ENCODE measurements at regions not wholly inside any gene's neighbourhood (a gene's known extent, or its start where the extent isn't known, plus 50 kb on each side); places are given as distances from the start of the nearest gene placed in this dataset.

DNA sequence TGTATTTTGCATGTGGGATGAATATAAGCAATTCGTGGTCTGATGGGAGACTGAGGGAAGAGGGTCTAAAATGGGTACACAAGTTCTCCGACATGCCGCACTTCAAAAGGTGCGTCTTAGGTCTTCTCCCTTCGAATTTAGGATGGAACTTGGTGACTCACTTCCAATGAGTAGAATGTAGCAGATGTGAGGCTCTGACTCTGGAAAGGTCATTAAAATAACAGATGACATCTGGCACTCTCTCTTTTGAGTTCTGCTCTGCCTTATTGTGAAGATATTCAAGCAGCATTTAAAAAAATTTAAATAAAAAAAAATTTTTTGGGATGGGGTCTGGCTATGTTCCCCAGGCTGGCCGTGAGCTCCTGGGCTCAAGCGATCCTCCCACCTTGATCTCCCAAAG is 92.7 kb downstream of the TMEM100 start:
- Mint-ChIP-seq H3K27me3 (ENCODE audit: unreplicated experiment) (no peaks in the 10 kb centered on the region), H3K4me3 (ENCODE audit: low read depth, unreplicated experiment) (no peak overlapping the region), H3K36me3 (ENCODE audit: insufficient read depth, unreplicated experiment) (no peaks in the 10 kb centered on the region), H3K27ac (ENCODE audit: unreplicated experiment) (no peak overlapping the region), H3K9me3 (ENCODE audit: low read depth, unreplicated experiment) (no peaks in the 10 kb centered on the region), H3K4me1 (ENCODE audit: low read depth, unreplicated experiment) (no peaks in the 10 kb centered on the region)
- BruUV-seq (replicated peaks): no TSS peak
- no peak for DNase-seq
- TF ChIP-seq, protein P1, sequence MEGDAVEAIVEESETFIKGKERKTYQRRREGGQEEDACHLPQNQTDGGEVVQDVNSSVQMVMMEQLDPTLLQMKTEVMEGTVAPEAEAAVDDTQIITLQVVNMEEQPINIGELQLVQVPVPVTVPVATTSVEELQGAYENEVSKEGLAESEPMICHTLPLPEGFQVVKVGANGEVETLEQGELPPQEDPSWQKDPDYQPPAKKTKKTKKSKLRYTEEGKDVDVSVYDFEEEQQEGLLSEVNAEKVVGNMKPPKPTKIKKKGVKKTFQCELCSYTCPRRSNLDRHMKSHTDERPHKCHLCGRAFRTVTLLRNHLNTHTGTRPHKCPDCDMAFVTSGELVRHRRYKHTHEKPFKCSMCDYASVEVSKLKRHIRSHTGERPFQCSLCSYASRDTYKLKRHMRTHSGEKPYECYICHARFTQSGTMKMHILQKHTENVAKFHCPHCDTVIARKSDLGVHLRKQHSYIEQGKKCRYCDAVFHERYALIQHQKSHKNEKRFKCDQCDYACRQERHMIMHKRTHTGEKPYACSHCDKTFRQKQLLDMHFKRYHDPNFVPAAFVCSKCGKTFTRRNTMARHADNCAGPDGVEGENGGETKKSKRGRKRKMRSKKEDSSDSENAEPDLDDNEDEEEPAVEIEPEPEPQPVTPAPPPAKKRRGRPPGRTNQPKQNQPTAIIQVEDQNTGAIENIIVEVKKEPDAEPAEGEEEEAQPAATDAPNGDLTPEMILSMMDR (IDR thresholded peaks at IDR 0.05; ENCODE audit: unreplicated experiment): no peak
- intact Hi-C loops (cut with micrococcal nuclease; ENCODE audit: unreplicated experiment): no loop called here
- CTCF ChIA-PET: no interaction called here

DNA sequence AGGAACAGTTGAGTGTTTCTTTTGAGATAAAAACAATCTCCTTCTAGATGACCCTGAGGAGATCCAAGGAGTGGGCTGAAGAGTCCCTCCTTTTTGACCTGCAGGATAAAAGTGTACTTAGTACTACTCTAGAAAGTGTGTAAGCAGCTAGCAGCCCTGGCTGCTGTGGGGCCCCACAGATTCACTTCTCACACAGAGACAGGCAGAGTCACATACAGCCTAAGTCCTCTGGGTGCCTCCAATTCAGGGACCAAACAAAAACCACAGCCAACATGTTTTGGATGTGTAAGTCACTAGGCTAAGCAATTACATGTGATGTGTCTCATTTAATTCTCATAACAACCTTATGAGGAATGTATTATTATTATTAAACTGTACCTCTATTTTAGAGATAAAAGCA is 97.1 kb downstream of the TMEM100 start:
- H3K4me3 Mint-ChIP-seq (ENCODE audit: low read depth, unreplicated experiment): no peak overlapping the region
- TF ChIP-seq, protein P1 (IDR thresholded peaks at IDR 0.05; ENCODE audit: unreplicated experiment): no peak
- H3K27ac Mint-ChIP-seq (ENCODE audit: unreplicated experiment): no peak overlapping the region
- H3K27me3 Mint-ChIP-seq (ENCODE audit: unreplicated experiment): peaks cover 20% of the 10 kb centered on the region
- CTCF ChIA-PET: no interaction called here
- no peaks in the 10 kb centered on the region for H3K36me3 Mint-ChIP-seq (ENCODE audit: insufficient read depth, unreplicated experiment)
- intact Hi-C loops (cut with micrococcal nuclease; ENCODE audit: unreplicated experiment): no loop called here
- no peaks in the 10 kb centered on the region for H3K9me3 Mint-ChIP-seq (ENCODE audit: low read depth, unreplicated experiment)
- BruUV-seq (replicated peaks): no TSS peak
- DNase-seq: no peak
- H3K4me1 Mint-ChIP-seq (ENCODE audit: low read depth, unreplicated experiment): peaks cover 8% of the 10 kb centered on the region

DNA sequence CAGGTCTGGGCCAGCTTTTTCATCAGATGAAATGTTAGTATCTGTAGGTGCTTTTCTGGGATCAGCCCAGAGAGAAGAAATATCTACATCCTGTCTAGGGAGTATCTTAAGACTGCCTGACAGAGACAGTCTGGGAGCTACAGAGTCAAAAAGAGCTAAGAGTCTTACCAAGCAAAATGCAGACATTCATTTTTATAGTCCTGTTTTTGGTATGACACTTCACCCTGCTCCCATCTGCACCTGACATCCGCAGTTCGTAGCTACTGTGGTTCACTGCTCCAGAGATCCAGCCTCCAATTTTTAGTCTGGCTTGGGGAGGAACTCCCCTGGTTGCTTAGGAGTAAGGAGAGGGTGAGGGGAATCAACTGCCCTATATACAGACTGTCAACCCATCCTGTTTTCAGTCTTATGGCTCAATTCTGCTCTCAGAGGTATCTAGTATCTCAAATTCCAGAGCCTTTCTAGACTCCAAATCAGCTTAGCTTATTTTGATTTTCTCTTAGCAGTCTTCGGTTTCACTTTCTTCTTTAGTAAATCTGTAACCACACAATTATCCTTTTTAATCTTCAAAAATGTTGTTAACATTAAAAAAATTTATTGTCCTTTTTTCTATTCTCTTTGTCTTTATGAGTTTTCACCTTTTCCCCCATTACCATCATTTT is 97.8 kb downstream of the TMEM100 start:
- intact Hi-C loops (cut with micrococcal nuclease; ENCODE audit: unreplicated experiment): no loop called here
- H3K27ac Mint-ChIP-seq (ENCODE audit: unreplicated experiment): no peak overlapping the region
- DNase-seq: no peak
- CTCF ChIA-PET: no interaction called here
- H3K9me3 Mint-ChIP-seq (ENCODE audit: low read depth, unreplicated experiment): no peaks in the 10 kb centered on the region
- no peaks in the 10 kb centered on the region for H3K36me3 Mint-ChIP-seq (ENCODE audit: insufficient read depth, unreplicated experiment)
- H3K4me1 Mint-ChIP-seq (ENCODE audit: low read depth, unreplicated experiment): peaks cover 8% of the 10 kb centered on the region
- H3K4me3 Mint-ChIP-seq (ENCODE audit: low read depth, unreplicated experiment): no peak overlapping the region
- peaks cover 20% of the 10 kb centered on the region for H3K27me3 Mint-ChIP-seq (ENCODE audit: unreplicated experiment)
- no TSS peak for BruUV-seq (replicated peaks)
- TF ChIP-seq, protein P1 (IDR thresholded peaks at IDR 0.05; ENCODE audit: unreplicated experiment): no peak

DNA sequence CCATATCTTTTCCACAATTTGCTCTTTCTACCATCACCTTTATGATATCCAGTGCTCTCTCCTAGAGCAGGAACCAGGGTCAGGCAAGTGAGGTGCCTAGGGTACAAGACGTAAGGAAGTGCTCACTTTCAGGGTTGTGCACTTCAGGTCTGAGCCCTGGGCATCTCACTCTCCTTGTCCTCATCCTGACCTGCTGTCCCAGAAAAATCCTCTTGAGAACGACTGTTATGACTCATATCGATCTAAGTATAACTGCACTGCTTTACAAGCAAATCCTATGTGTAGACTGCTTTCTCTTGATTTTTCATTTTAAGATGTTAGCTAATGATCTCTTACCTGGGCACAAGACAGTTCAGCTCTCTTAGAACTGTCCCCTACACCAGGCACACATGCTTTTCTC is 100.1 kb downstream of the TMEM100 start:
- intact Hi-C loops (cut with micrococcal nuclease; ENCODE audit: unreplicated experiment): no loop called here
- no TSS peak for BruUV-seq (replicated peaks)

More for the DNA sequence above, 100.1 kb downstream of the TMEM100 start:
- H3K27me3 Mint-ChIP-seq (ENCODE audit: unreplicated experiment): peaks cover 20% of the 10 kb centered on the region
- no peak for DNase-seq
- H3K27ac Mint-ChIP-seq (ENCODE audit: unreplicated experiment): no peak overlapping the region
- no peaks in the 10 kb centered on the region for H3K9me3 Mint-ChIP-seq (ENCODE audit: low read depth, unreplicated experiment)
- no peaks in the 10 kb centered on the region for H3K36me3 Mint-ChIP-seq (ENCODE audit: insufficient read depth, unreplicated experiment)
- CTCF ChIA-PET: interaction anchor here (0.7 kb wide), 1 partner anchor 95 kb away, joined by 4 read pairs; no protein-coding TSS in a partner anchor
- H3K4me3 Mint-ChIP-seq (ENCODE audit: low read depth, unreplicated experiment): no peak overlapping the region
- TF ChIP-seq, protein P1 (IDR thresholded peaks at IDR 0.05; ENCODE audit: unreplicated experiment): no peak
- peaks cover 8% of the 10 kb centered on the region for H3K4me1 Mint-ChIP-seq (ENCODE audit: low read depth, unreplicated experiment)
